Ectodermal cell (in vitro differentiated cells): ENCODE measurements at regions not wholly inside any gene's neighbourhood (a gene's known extent, or its start where the extent isn't known, plus 50 kb on each side); places are given as distances from the start of the nearest gene placed in this dataset.
"Not testable (repeated sequence)": the region's sequence is repeated elsewhere in the genome, so short reads cannot be mapped to it uniquely, and the experiment has no call there.

ENCODE experiments used
- H3K27ac ChIP-seq: 2 replicates; pipeline ENCODE4 v1.7.0; 2013; ENCODE audit warnings: mild to moderate bottlenecking, low read depth, low read length; ENCODE audit not compliant: insufficient read depth, poor library complexity, severe bottlenecking
- H3K27me3 ChIP-seq: 2 replicates; pipeline ENCODE4 v1.7.0; 2013; ENCODE audit warnings: mild to moderate bottlenecking, low read length; ENCODE audit not compliant: insufficient read depth, control insufficient read depth, poor library complexity, severe bottlenecking
- H3K36me3 ChIP-seq: one replicate; pipeline ENCODE4 v1.7.0; 2013; ENCODE audit warnings: low read length; ENCODE audit not compliant: control insufficient read depth, insufficient read depth
- H3K4me1 ChIP-seq: one replicate; pipeline ENCODE4 v1.7.0; 2013; ENCODE audit warnings: low read length; ENCODE audit not compliant: control insufficient read depth, insufficient read depth
- H3K4me3 ChIP-seq: 2 replicates; pipeline ENCODE4 v1.7.0; 2013; ENCODE audit warnings: low read depth, low read length, control low read depth; ENCODE audit not compliant: insufficient read depth
- H3K9me3 ChIP-seq: 2 replicates; pipeline ENCODE4 v1.7.0; 2013; ENCODE audit warnings: mild to moderate bottlenecking, low read length, moderate library complexity; ENCODE audit not compliant: control insufficient read depth
- WGBS, 2 experiments: methylation state at CpG; one replicate each; pipeline ENCODE4 v1.1.7; 2013; ENCODE audit warnings: missing lambda C conversion rate in 2 of 2; 5-methylcytosine and 5-hydroxymethylcytosine counted together

GRCh38 chr10:100662067-100662466 is 83.3 kb upstream of the PAX2 start:
- Histone ChIP-seq H3K27me3 (peaks cover 55% of the 10 kb centered on the region), H3K4me3 (no peak overlapping the region), H3K9me3 (no peaks in the 10 kb centered on the region), H3K27ac (no peak overlapping the region), H3K36me3 (no peaks in the 10 kb centered on the region), H3K4me1 (no peaks in the 10 kb centered on the region)
- 75 to 85% methylated on average over 7 of the region's 7 CpGs for WGBS, 2 experiments

GRCh38 chr10:100664316-100665149 is 80.8 kb upstream of the PAX2 start:
- Histone ChIP-seq H3K4me1 (peaks cover 5% of the 10 kb centered on the region), H3K27me3 (peaks cover 55% of the 10 kb centered on the region), H3K27ac (no peak overlapping the region), H3K9me3 (no peaks in the 10 kb centered on the region), H3K36me3 (no peaks in the 10 kb centered on the region), H3K4me3 (no peak overlapping the region)
- WGBS, 2 experiments, result 59 to 62% methylated on average over 6 of the region's 6 CpGs

DNA sequence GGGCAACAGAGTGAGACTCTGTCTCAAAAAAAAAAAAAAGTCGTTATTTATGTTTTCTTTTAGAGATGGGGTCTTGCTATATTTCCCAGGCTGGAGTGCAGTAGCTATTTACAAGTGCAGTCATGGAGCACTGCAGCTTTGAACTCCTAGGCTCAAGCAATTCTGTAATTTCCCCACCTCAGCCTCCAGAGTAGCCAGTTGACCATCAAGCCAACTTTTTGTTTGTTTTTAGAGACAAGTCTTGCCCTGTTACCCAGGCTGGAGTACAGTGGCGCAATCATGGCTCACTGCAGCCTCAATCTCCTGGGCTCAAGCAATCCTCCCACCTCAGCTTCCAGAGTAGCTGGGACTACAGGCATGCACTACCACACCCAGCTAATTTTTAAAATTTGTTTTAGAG is 78.7 kb upstream of the PAX2 start:
- peaks cover 56% of the 10 kb centered on the region for H3K27me3 ChIP-seq
- WGBS, 2 experiments, result 91 to 94% methylated on average over 2 of the region's 2 CpGs
- H3K36me3 ChIP-seq, H3K4me1 ChIP-seq, H3K4me3 ChIP-seq, H3K27ac ChIP-seq, H3K9me3 ChIP-seq: not testable (repeated sequence)

DNA sequence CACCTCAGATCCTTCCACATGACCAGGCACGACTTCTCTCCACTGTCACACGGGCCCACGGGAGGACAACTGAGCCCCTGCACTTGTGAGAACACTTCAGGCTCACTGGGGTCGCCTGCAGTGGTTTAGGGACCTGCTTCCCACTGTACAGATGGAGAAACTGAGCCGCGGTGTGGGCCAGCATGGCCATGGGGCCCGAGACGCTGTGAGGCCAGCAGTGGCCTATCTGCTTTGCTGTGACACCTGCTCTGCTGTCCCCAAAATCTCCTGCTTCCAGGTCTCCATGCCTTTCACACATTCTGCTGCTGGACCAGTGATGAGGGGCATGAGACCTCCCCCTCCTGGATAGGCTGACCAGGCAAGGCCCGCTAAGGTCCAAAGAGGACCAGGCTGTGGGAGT is 75.8 kb upstream of the PAX2 start:
- Histone ChIP-seq H3K36me3 (no peaks in the 10 kb centered on the region), H3K4me1 (peaks cover 5% of the 10 kb centered on the region), H3K27ac (no peak overlapping the region), H3K4me3 (no peak overlapping the region), H3K27me3 (peaks cover 70% of the 10 kb centered on the region), H3K9me3 (no peaks in the 10 kb centered on the region)
- 79% methylated on average over 9 of the region's 9 CpGs for WGBS, 2 experiments

DNA sequence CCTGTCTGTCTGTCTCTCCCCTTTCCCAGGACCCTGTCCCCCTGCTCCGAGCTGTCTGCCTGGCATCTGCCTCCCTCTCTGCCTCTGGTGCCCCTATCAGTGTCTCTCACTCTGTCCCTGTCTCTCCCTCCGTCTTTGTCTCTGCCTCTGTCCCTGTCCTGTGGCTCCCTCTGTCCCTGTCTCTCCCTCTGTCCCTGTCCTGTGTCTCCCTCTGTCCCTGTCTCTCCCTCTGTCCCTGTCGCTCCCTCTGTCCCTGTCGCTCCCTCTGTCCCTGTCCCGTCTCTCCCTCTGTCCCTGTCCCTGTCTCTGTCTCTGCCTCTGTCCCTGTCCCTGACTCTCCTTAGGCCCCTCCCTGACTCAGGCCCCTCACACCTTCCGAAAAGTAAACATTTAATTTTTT is 75.0 kb upstream of the PAX2 start:
- Histone ChIP-seq H3K27ac (no peak overlapping the region), H3K9me3 (no peaks in the 10 kb centered on the region), H3K4me3 (no peak overlapping the region), H3K4me1 (peaks cover 5% of the 10 kb centered on the region), H3K27me3 (peaks cover 70% of the 10 kb centered on the region), H3K36me3 (no peaks in the 10 kb centered on the region)
- WGBS, 2 experiments, result 50 to 63% methylated on average over 5 of the region's 6 CpGs

GRCh38 chr10:100670828-100671479 is 74.4 kb upstream of the PAX2 start:
- Histone ChIP-seq H3K9me3 (no peaks in the 10 kb centered on the region), H3K27me3 (peaks cover 70% of the 10 kb centered on the region), H3K27ac (no peak overlapping the region), H3K4me3 (peak overlapping the region; percentile 20), H3K4me1 (peaks cover 5% of the 10 kb centered on the region), H3K36me3 (no peaks in the 10 kb centered on the region)
- WGBS, 2 experiments, result 6% methylated on average over 54 of the region's 54 CpGs

DNA sequence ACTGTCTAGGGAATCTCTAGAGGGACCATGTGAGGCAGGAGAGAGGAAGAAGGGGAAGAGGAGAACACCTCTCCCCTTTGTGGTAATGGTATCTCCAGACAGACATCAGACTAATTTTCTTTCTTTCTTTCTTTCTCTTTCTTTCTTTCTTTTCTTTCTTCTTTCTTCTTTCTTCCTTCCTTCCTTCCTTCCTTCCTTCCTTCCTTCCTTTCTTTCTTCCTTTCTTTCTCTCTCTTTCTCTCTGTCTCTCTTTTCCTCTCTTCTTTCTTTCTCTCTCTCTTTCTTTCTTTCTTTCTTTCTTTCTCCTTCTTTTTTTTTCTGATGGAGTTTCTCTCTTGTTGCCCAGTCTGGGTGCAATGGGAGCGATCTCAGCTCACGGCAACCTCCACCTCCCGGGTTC is 73.2 kb upstream of the PAX2 start:
- no peaks in the 10 kb centered on the region for H3K36me3 ChIP-seq
- peaks cover 77% of the 10 kb centered on the region for H3K27me3 ChIP-seq
- peaks cover 5% of the 10 kb centered on the region for H3K4me1 ChIP-seq
- no peak overlapping the region for H3K4me3 ChIP-seq
- 90 to 96% methylated on average over 3 of the region's 3 CpGs for WGBS, 2 experiments
- no peak overlapping the region for H3K27ac ChIP-seq
- no peaks in the 10 kb centered on the region for H3K9me3 ChIP-seq

DNA sequence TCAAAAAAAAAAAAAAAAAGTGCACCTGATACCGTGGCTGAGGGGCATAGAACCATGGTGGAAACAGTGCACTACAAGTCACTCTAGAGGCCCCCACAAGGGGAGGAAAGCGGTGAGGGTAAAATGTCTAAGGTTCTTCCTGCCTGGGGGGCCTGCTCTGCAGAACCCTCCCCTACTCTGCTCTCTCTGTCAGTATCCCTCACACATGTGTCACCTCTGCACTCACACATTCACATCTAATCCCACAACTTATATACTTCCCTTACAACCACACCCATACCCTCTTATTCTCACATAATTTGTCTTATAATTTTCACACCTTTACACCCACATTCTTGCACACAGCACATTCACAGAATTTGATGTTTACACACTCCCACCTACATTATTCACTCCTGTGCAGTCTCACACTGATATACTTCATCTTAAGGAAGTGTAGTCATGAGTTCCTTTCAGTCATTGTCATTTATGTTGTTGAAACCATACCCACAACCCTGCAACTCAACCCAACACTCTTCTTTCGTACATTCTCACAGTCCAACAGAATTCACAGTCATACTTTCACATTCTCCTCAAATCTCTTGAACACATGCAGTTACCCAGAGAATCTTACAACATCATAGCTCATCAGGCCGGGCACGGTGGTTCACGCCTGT is 68.0 kb upstream of the PAX2 start:
- Histone ChIP-seq H3K27me3 (peaks cover 76% of the 10 kb centered on the region), H3K4me3 (no peak overlapping the region), H3K4me1 (peaks cover 6% of the 10 kb centered on the region), H3K36me3 (no peaks in the 10 kb centered on the region), H3K9me3 (no peaks in the 10 kb centered on the region), H3K27ac (no peak overlapping the region)
- WGBS, 2 experiments, result 87 to 89% methylated on average over 6 of the region's 6 CpGs

DNA sequence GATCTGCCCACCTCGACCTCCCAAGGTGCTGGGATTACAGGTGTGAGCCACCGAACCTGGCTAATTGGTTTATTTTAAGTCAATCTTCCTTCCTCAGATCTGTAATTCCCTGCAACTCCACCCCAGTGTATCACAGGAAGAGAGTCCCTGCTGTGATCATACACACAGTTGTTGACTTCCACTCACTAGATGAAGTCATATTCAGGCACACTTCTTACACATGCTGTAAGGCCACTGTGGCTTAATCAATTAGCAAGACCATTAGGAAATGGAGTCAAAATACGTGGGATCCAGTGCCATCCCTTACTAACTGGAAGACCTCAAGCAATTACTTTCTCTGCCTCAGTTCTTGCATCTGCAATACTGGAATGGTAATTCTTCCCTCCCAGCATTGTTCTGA is 66.1 kb upstream of the PAX2 start:
- Histone ChIP-seq H3K4me1 (peaks cover 16% of the 10 kb centered on the region), H3K36me3 (no peaks in the 10 kb centered on the region), H3K27me3 (peaks cover 79% of the 10 kb centered on the region), H3K9me3 (no peaks in the 10 kb centered on the region), H3K4me3 (no peak overlapping the region), H3K27ac (no peak overlapping the region)
- 56 to 61% methylated on average over 3 of the region's 3 CpGs for WGBS, 2 experiments

DNA sequence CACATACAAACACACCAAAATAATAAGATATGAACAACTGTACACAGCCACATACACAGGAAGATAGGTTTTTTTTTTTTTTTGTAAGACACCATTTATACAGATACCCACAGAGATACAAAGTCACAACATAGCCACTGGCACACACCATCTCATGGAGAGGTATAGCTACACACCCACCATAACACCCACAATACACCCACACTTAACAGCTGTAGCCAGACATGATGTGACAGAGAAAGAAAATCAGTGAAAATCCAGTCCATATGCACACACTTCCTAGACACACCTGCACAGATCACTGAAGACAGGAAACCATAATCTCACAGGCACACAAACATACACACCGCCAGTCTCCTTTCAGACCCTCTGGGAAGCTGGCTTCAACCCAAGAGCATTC is 62.4 kb upstream of the PAX2 start:
- H3K4me1 ChIP-seq, result peaks cover 25% of the 10 kb centered on the region
- peaks cover 100% of the 10 kb centered on the region for H3K27me3 ChIP-seq
- 61 to 69% methylated on average over 1 of the region's 1 CpG for WGBS, 2 experiments
- H3K27ac ChIP-seq, result no peak overlapping the region
- H3K4me3 ChIP-seq, result no peak overlapping the region
- no peaks in the 10 kb centered on the region for H3K36me3 ChIP-seq
- H3K9me3 ChIP-seq, result no peaks in the 10 kb centered on the region
